Testis (tissue), 2 donors: ENCODE measurements at regions not wholly inside any gene's neighbourhood (a gene's known extent, or its start where the extent isn't known, plus 50 kb on each side); places are given as distances from the start of the nearest gene placed in this dataset.

Experiments
- DNase-seq: peaks from one replicate; pipeline ENCODE4 v3.0.0-alpha.2; 2019
- H3K27ac ChIP-seq, 2 donors: fragments of 200-600 bp; sonication (generic); one replicate each; pipeline ENCODE4 v1.5.1; 2019
- H3K27me3 ChIP-seq: fragments of 200-600 bp; sonication (generic); one replicate; pipeline ENCODE4 v1.5.1; 2019
- H3K36me3 ChIP-seq: fragments of 200-600 bp; sonication (generic); one replicate; pipeline ENCODE4 v1.5.1; 2017; ENCODE audit warnings: low read depth; ENCODE audit errors: missing control alignments
- H3K4me1 ChIP-seq: fragments of 200-600 bp; sonication (generic); one replicate; pipeline ENCODE4 v1.5.1; 2019
- H3K4me3 ChIP-seq, 2 donors: fragments of 200-600 bp; sonication (generic); one replicate each; pipeline ENCODE4 v1.5.1; 2017 to 2019
- H3K9me3 ChIP-seq: fragments of 200-600 bp; sonication (generic); one replicate; pipeline ENCODE4 v1.5.1; 2017
- POLR2A ChIP-seq: fragments of 450-650 bp; IDR thresholded peaks from one replicate; pipeline ENCODE4 v1.6.1; 2017; ENCODE audit warnings: antibody characterized with exemption, mild to moderate bottlenecking, moderate library complexity
- WGBS, 2 donors: methylation state at CpG; one replicate each; pipeline ENCODE4 v1.1.5; 2018; 5-methylcytosine and 5-hydroxymethylcytosine counted together
- intact Hi-C: fragments of 100-400 bp; cut with DNase I; formaldehyde crosslinking; loops from one replicate; pipeline ENCODE4 v1.15.1; 2023; ENCODE audit warnings: low total_unique reads
- TF ChIP-seq, protein P1 (sequence below), 3 experiments: fragments of 450-650 bp in 2 of 3; fragments of 200-600 bp in 1 of 3; sonication (generic) in 1 of 3; IDR thresholded peaks; one replicate each; pipeline ENCODE4 v1.5.1; 2016 to 2019; ENCODE audit warnings: antibody characterized with exemption in 3 of 3, mild to moderate bottlenecking in 2 of 3, moderate library complexity in 1 of 3

GRCh38 chr14:56902385-56902784 is 92.1 kb upstream of the OTX2 start:
- Histone ChIP-seq H3K27ac (no peak overlapping the region), H3K4me3 (no peak overlapping the region), H3K9me3 (no peaks in the 10 kb centered on the region), H3K36me3 (no peaks in the 10 kb centered on the region), H3K27me3 (no peaks in the 10 kb centered on the region), H3K4me1 (no peaks in the 10 kb centered on the region)
- TF ChIP-seq, protein P1, sequence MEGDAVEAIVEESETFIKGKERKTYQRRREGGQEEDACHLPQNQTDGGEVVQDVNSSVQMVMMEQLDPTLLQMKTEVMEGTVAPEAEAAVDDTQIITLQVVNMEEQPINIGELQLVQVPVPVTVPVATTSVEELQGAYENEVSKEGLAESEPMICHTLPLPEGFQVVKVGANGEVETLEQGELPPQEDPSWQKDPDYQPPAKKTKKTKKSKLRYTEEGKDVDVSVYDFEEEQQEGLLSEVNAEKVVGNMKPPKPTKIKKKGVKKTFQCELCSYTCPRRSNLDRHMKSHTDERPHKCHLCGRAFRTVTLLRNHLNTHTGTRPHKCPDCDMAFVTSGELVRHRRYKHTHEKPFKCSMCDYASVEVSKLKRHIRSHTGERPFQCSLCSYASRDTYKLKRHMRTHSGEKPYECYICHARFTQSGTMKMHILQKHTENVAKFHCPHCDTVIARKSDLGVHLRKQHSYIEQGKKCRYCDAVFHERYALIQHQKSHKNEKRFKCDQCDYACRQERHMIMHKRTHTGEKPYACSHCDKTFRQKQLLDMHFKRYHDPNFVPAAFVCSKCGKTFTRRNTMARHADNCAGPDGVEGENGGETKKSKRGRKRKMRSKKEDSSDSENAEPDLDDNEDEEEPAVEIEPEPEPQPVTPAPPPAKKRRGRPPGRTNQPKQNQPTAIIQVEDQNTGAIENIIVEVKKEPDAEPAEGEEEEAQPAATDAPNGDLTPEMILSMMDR (IDR thresholded peaks at IDR 0.05): no peak
- TF ChIP-seq POLR2A: no peak
- 50 to 64% methylated on average over 6 of the region's 6 CpGs for WGBS, 2 donors
- intact Hi-C loops: no loop called here
- DNase-seq: no peak

DNA sequence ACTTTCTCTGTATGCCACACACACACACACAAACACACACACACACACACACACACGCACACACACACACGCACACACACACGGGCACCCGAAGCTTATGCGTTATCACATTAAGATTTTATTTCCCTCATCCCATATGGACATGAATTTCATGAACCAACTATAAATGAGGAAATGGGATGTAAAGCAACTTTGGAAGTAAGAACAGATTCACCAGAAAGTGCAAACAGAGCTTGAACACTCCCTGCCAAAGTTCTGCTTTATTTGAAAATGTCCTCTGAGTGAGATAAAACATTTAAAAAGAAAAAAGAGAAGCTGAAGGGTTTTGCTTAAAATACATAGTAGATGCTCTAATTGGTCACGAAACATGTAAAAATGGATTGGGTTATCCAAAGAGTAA is 90.4 kb upstream of the OTX2 start:
- no peak for TF ChIP-seq POLR2A
- TF ChIP-seq, protein P1 (IDR thresholded peaks at IDR 0.05): no peak
- Histone ChIP-seq H3K27me3 (no peaks in the 10 kb centered on the region), H3K27ac (no peak overlapping the region), H3K9me3 (no peaks in the 10 kb centered on the region), H3K4me3 (no peak overlapping the region), H3K4me1 (peaks cover 5% of the 10 kb centered on the region), H3K36me3 (no peaks in the 10 kb centered on the region)
- no peak for DNase-seq
- 74 to 80% methylated on average over 6 of the region's 6 CpGs for WGBS, 2 donors
- intact Hi-C loops: no loop called here

GRCh38 chr14:56899829-56900228 is 89.5 kb upstream of the OTX2 start:
- H3K4me1 ChIP-seq: peaks cover 5% of the 10 kb centered on the region

GRCh38 chr14:56896922-56897321 is 86.6 kb upstream of the OTX2 start:
- Histone ChIP-seq H3K4me1 (peaks cover 5% of the 10 kb centered on the region), H3K27me3 (no peaks in the 10 kb centered on the region), H3K9me3 (no peaks in the 10 kb centered on the region), H3K27ac (no peak overlapping the region), H3K4me3 (no peak overlapping the region), H3K36me3 (no peaks in the 10 kb centered on the region)
- 27 to 37% methylated on average over 6 of the region's 6 CpGs for WGBS, 2 donors
- DNase-seq: no peak
- intact Hi-C loops: no loop called here
- TF ChIP-seq, protein P1 (IDR thresholded peaks at IDR 0.05): no peak
- no peak for TF ChIP-seq POLR2A

More at GRCh38 chr14:56899829-56900228, 89.5 kb upstream of the OTX2 start:
- intact Hi-C loops: no loop called here
- no peak overlapping the region for H3K27ac ChIP-seq
- no peak for TF ChIP-seq POLR2A
- TF ChIP-seq, protein P1 (IDR thresholded peaks at IDR 0.05): no peak
- no peak overlapping the region for H3K4me3 ChIP-seq
- 46 to 68% methylated on average over 3 of the region's 3 CpGs for WGBS, 2 donors
- no peaks in the 10 kb centered on the region for H3K36me3 ChIP-seq
- DNase-seq: no peak
- H3K9me3 ChIP-seq: no peaks in the 10 kb centered on the region
- no peaks in the 10 kb centered on the region for H3K27me3 ChIP-seq

DNA sequence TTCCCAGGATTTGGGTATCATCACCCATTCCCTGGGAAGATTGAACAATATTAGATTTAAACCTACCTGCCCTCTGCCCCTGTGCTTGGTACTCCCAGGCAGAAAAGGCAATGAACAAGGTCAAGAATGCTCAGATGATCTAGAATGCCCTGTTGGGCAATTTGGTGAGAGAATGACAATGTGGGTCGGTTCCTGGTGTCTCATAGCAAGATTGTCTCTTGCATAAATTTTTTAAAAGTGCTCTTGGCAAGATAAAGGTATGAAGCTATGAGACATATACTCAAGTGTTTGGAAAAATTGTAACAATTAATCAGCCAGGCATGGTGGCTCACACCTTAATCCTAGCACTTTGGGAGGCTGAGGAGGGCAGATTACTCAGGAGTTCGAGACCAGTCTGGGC is 86.0 kb upstream of the OTX2 start:
- 86% methylated on average over 2 of the region's 2 CpGs for WGBS, 2 donors
- no peaks in the 10 kb centered on the region for H3K36me3 ChIP-seq
- TF ChIP-seq, protein P1 (IDR thresholded peaks at IDR 0.05): no peak
- no peak for TF ChIP-seq POLR2A
- no peaks in the 10 kb centered on the region for H3K9me3 ChIP-seq
- intact Hi-C loops: no loop called here
- no peak overlapping the region for H3K27ac ChIP-seq
- no peak overlapping the region for H3K4me3 ChIP-seq
- no peak for DNase-seq
- H3K4me1 ChIP-seq: peaks cover 5% of the 10 kb centered on the region
- no peaks in the 10 kb centered on the region for H3K27me3 ChIP-seq
